Endothelial cell of umbilical vein (primary cell): ENCODE measurements at regions not wholly inside any gene's neighbourhood (a gene's known extent, or its start where the extent isn't known, plus 50 kb on each side); places are given as distances from the start of the nearest gene placed in this dataset.

Experiments
- BruUV-seq: library from RNA; stranded (reverse); fragments of 400-500 nt; replicated peaks from 2 replicates; lab custom pipeline; 2021; lab: Mats Ljungman, UMichigan
- CTCF ChIA-PET: fragments of 300-600, 350-600 bp; sonication (Branson Sonifier 250); formaldehyde crosslinking; loops from one replicate; lab custom pipeline; 2021; ENCODE audit warnings: antibody characterized with exemption, inconsistent platforms; lab: Charles Lee
- POLR2A ChIA-PET: fragments of 300-600, 350-600 bp; sonication (Branson Sonifier 250); formaldehyde crosslinking; loops from one replicate; lab custom pipeline; 2021; ENCODE audit warnings: antibody characterized with exemption, inconsistent platforms; lab: Charles Lee
- DNase-seq: peaks from one replicate; pipeline ENCODE4 v3.0.0-alpha.2; 2011; ENCODE audit warnings: low read depth, low spot score
- FAIRE-seq: peaks from 2 replicates; lab custom pipeline; 2011; peaks lifted over from hg19 to GRCh38; lab: Jason Lieb, UNC
- H2AFZ ChIP-seq: 2 replicates; pipeline ENCODE4 v1.6.0; 2012; ENCODE audit warnings: low read depth, low read length, control low read depth, inconsistent platforms
- H3K27ac ChIP-seq: 2 replicates; pipeline ENCODE4 v1.5.1; 2011; ENCODE audit warnings: low read depth, mild to moderate bottlenecking, control low read depth, low read length, moderate library complexity; ENCODE audit not compliant: insufficient read depth
- H3K27me3 ChIP-seq, 2 experiments: 2 replicates each; pipeline versions ENCODE4 v1.6.0 to v1.6.1; 2011; ENCODE audit warnings: low read length in 2 of 2, mixed read lengths in 1 of 2; ENCODE audit not compliant: control insufficient read depth in 2 of 2, insufficient read depth in 2 of 2
- H3K36me3 ChIP-seq, 2 experiments: 2 replicates in 1 of 2; 3 replicates in 1 of 2; pipeline ENCODE4 v1.5.1; 2011; ENCODE audit warnings: low read length in 2 of 2, mild to moderate bottlenecking in 1 of 2, moderate library complexity in 1 of 2; ENCODE audit not compliant: control insufficient read depth in 2 of 2, insufficient read depth in 2 of 2; ENCODE audit errors: extremely low read depth in 1 of 2
- H3K4me1 ChIP-seq: 3 replicates; pipeline ENCODE4 v1.5.1; 2011; ENCODE audit warnings: mild to moderate bottlenecking, low read length; ENCODE audit not compliant: control insufficient read depth, insufficient read depth; ENCODE audit errors: extremely low read depth
- H3K4me2 ChIP-seq: 2 replicates; pipeline ENCODE4 v1.6.1; 2011; ENCODE audit warnings: low read length, control low read depth, mixed read lengths; ENCODE audit not compliant: insufficient read depth
- H3K4me3 ChIP-seq, 3 experiments: fragments of 200-600 bp in 1 of 3; sonication (generic), shearing (Covaris generic) in 1 of 3; replicated peaks in 1 of 3; 2 replicates each; pipeline ENCODE4 v1.5.1; 2011 to 2016; ENCODE audit warnings: control low read depth in 3 of 3, low read length in 3 of 3, mild to moderate bottlenecking in 2 of 3, inconsistent platforms in 1 of 3, low read depth in 1 of 3, moderate library complexity in 1 of 3; ENCODE audit not compliant: insufficient read depth in 1 of 3
- H3K79me2 ChIP-seq: 2 replicates; pipeline ENCODE4 v1.6.0; 2012; ENCODE audit warnings: low read length, inconsistent platforms; ENCODE audit not compliant: control insufficient read depth, insufficient read depth
- H3K9ac ChIP-seq: replicated peaks from 2 replicates; pipeline ENCODE3; 2011; ENCODE audit warnings: low read length, control low read depth; ENCODE audit not compliant: insufficient read depth; ENCODE audit errors: extremely low read depth
- H3K9me1 ChIP-seq: replicated peaks from 3 replicates; pipeline ENCODE4 v1.6.0; 2011; ENCODE audit warnings: mild to moderate bottlenecking, low read length; ENCODE audit not compliant: control insufficient read depth, insufficient read depth; ENCODE audit errors: extremely low read depth
- H3K9me3 ChIP-seq: replicated peaks from 2 replicates; pipeline ENCODE4 v1.5.1; 2012; ENCODE audit warnings: low read length, inconsistent platforms; ENCODE audit not compliant: control insufficient read depth, insufficient read depth
- H4K20me1 ChIP-seq: replicated peaks from 2 replicates; pipeline ENCODE3; 2011; ENCODE audit warnings: mild to moderate bottlenecking, low read length; ENCODE audit not compliant: control insufficient read depth, insufficient read depth; ENCODE audit errors: extremely low read depth
- EZH2 ChIP-seq: IDR thresholded peaks from 2 replicates; pipeline ENCODE4 v1.6.1; 2012; ENCODE audit warnings: borderline replicate concordance, low read depth, mild to moderate bottlenecking, moderate library complexity, low read length, inconsistent platforms; ENCODE audit not compliant: severe bottlenecking
- FOS ChIP-seq: IDR thresholded peaks from 2 replicates; pipeline ENCODE4 v1.6.1; 2011; ENCODE audit warnings: mild to moderate bottlenecking, low read length, moderate library complexity, borderline replicate concordance; ENCODE audit not compliant: insufficient read depth
- GATA2 ChIP-seq: IDR thresholded peaks from 2 replicates; pipeline ENCODE4 v1.7.0; 2011; ENCODE audit warnings: low read depth, mild to moderate bottlenecking, moderate library complexity, mixed read lengths, low read length; ENCODE audit not compliant: insufficient read length, insufficient read depth
- JUN ChIP-seq: IDR thresholded peaks from 2 replicates; pipeline ENCODE4 v1.6.1; 2011; ENCODE audit warnings: borderline replicate concordance, low read depth; ENCODE audit not compliant: insufficient read length, insufficient read depth
- MYC ChIP-seq: IDR thresholded peaks from one replicate; pipeline ENCODE4 v1.6.1; 2011; ENCODE audit warnings: mild to moderate bottlenecking, low read depth, low read length
- POLR2A ChIP-seq: IDR thresholded peaks from 2 replicates; pipeline ENCODE4 v1.6.1; 2012; ENCODE audit warnings: low read depth, mild to moderate bottlenecking, control low read depth, low read length
- POLR2AphosphoS5 ChIP-seq: IDR thresholded peaks from 2 replicates; pipeline ENCODE4 v1.6.1; 2012; ENCODE audit warnings: low read depth, mild to moderate bottlenecking, control low read depth, low read length, moderate library complexity; ENCODE audit not compliant: insufficient read depth
- dilution Hi-C: fragments of 300-500 bp; cut with MboI; formaldehyde crosslinking; loops from one replicate; pipeline ENCODE4 v1.15.0; 2019; ENCODE audit warnings: low sequenced_read_pairs; ENCODE audit not compliant: extremely low pct_ligation_motif_present
- intact Hi-C: fragments of 100-400 bp; cut with micrococcal nuclease; formaldehyde crosslinking; loops from one replicate; pipeline ENCODE4 v1.10.0; 2022
- TF ChIP-seq, protein P1 (sequence below), 2 donors: IDR thresholded peaks; 1 replicate in 1 of 2; 2 replicates in 1 of 2; pipeline ENCODE4 v1.5.1; 2011; ENCODE audit warnings: low read length in 2 of 2, mild to moderate bottlenecking in 2 of 2, moderate library complexity in 2 of 2, control low read depth in 1 of 2, inconsistent platforms in 1 of 2, low read depth in 1 of 2; ENCODE audit not compliant: insufficient read depth in 1 of 2; ENCODE audit errors: extremely low read depth in 1 of 2
- TF ChIP-seq, protein P2 (sequence below): IDR thresholded peaks from 2 replicates; pipeline ENCODE4 v1.6.1; 2011; ENCODE audit not compliant: insufficient read depth, insufficient read length

GRCh38 chr18:22836932-22837331 is 96.2 kb upstream of the RBBP8 start:
- dilution Hi-C loops (no loop called here), intact Hi-C loops (no loop called here)
- no peaks in the 10 kb centered on the region for H3K4me1 ChIP-seq
- H3K9me1 ChIP-seq: no peaks in the 10 kb centered on the region
- no peak overlapping the region for H3K9ac ChIP-seq
- H3K36me3 ChIP-seq: no peaks in the 10 kb centered on the region
- H3K27ac ChIP-seq: no peak overlapping the region
- TF ChIP-seq GATA2 (no peak), JUN (no peak), POLR2AphosphoS5 (no peak), POLR2A (no peak), MYC (no peak), FOS (no peak), EZH2 (no peak)
- TF ChIP-seq, protein P1, sequence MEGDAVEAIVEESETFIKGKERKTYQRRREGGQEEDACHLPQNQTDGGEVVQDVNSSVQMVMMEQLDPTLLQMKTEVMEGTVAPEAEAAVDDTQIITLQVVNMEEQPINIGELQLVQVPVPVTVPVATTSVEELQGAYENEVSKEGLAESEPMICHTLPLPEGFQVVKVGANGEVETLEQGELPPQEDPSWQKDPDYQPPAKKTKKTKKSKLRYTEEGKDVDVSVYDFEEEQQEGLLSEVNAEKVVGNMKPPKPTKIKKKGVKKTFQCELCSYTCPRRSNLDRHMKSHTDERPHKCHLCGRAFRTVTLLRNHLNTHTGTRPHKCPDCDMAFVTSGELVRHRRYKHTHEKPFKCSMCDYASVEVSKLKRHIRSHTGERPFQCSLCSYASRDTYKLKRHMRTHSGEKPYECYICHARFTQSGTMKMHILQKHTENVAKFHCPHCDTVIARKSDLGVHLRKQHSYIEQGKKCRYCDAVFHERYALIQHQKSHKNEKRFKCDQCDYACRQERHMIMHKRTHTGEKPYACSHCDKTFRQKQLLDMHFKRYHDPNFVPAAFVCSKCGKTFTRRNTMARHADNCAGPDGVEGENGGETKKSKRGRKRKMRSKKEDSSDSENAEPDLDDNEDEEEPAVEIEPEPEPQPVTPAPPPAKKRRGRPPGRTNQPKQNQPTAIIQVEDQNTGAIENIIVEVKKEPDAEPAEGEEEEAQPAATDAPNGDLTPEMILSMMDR (IDR thresholded peaks at IDR 0.05; ENCODE audit: extremely low read depth in 1 of 2, insufficient read depth in 1 of 2, low read depth in 1 of 2, low read length in 2 of 2): no peak
- TF ChIP-seq, protein P2, sequence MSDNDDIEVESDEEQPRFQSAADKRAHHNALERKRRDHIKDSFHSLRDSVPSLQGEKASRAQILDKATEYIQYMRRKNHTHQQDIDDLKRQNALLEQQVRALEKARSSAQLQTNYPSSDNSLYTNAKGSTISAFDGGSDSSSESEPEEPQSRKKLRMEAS: no peak
- POLR2A ChIA-PET: no interaction called here
- no peak overlapping the region for H3K4me3 ChIP-seq
- H3K27me3 ChIP-seq: peaks cover 53 to 89% of the 10 kb centered on the region in 2 experiments
- no peaks in the 10 kb centered on the region for H3K9me3 ChIP-seq
- FAIRE-seq (no peak), DNase-seq (no peak)
- no peak overlapping the region for H2AFZ ChIP-seq
- CTCF ChIA-PET: interaction anchor here (1.0 to 1.2 kb wide), 5 partner anchors 10 to 146 kb away, joined by 3 to 5 read pairs (median 3); no protein-coding TSS in a partner anchor
- no TSS peak for BruUV-seq
- no peaks in the 10 kb centered on the region for H3K79me2 ChIP-seq
- no peaks in the 10 kb centered on the region for H4K20me1 ChIP-seq
- H3K4me2 ChIP-seq: no peak overlapping the region
